ENCODE measurements at regions not wholly inside any gene's neighbourhood (a gene's known extent, or its start where the extent isn't known, plus 50 kb on each side); places are given as distances from the start of the nearest gene placed in this dataset.

DNA sequence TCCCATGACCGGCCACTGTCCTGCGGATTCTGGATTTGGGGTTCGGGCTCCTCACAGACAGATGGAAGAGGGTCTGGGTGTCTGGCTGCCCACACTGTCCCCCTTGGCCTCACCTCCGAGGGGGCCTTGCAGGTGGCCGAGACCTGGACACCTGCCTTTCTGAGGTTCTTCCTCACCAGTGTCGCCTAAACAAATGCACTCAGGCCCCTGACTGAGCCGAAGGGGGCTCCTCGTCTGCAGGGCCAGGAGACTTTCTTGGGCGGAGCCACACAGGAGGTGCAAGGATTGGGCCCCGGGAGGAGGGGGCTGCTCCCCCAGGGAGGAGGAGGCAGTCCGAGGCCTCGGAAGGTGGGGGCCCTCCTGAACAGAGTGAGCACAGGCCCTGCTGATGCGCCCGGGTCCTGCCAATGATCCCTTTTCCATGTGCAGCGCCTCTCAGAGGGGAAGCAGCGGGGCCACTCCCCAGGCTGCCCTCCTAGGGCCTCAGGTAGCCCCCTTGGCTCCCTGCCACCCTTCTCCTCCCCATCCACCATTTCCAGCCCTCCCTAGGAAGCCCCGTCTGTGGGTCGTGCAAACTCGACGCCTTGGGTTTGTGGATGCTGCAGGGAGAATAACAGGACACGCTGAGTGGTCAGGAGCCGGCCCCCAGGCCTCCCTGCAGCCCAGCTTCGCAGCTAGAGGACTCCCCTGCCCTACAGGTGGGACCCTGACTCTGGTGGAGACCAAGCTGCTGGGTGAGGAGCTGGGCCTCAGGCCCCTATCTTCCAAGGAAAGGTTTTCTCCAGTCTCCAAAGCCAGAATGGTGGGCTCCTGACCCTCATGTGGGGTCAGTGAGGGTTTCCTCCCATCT, 63.4 kb upstream of the ZNF469 start:
- no peak overlapping the region for H3K4me3 Mint-ChIP-seq
- ATAC-seq (no peak), DNase-seq (ENCODE audit: low spot score) (no peak)
- peaks cover 6% of the 10 kb centered on the region for H3K36me3 Mint-ChIP-seq
- H3K4me1 Mint-ChIP-seq = no peaks in the 10 kb centered on the region
- TF ChIP-seq KAT7 (CRISPR knock-in tag; IDR thresholded peaks at IDR 0.05; ENCODE audit: borderline replicate concordance) = no peak
- TF ChIP-seq ATF3 (CRISPR knock-in tag; conservative IDR thresholded peaks at IDR 0.05) = no peak
- TF ChIP-seq ESRRA (CRISPR knock-in tag; IDR thresholded peaks at IDR 0.05; ENCODE audit: borderline replicate concordance) = no peak
- TF ChIP-seq ZNF416 (CRISPR knock-in tag; IDR thresholded peaks at IDR 0.05) = no peak
- no peak for TF ChIP-seq ZNF263 (CRISPR knock-in tag; IDR thresholded peaks at IDR 0.05; ENCODE audit: low read depth)
- TF ChIP-seq, protein P1, sequence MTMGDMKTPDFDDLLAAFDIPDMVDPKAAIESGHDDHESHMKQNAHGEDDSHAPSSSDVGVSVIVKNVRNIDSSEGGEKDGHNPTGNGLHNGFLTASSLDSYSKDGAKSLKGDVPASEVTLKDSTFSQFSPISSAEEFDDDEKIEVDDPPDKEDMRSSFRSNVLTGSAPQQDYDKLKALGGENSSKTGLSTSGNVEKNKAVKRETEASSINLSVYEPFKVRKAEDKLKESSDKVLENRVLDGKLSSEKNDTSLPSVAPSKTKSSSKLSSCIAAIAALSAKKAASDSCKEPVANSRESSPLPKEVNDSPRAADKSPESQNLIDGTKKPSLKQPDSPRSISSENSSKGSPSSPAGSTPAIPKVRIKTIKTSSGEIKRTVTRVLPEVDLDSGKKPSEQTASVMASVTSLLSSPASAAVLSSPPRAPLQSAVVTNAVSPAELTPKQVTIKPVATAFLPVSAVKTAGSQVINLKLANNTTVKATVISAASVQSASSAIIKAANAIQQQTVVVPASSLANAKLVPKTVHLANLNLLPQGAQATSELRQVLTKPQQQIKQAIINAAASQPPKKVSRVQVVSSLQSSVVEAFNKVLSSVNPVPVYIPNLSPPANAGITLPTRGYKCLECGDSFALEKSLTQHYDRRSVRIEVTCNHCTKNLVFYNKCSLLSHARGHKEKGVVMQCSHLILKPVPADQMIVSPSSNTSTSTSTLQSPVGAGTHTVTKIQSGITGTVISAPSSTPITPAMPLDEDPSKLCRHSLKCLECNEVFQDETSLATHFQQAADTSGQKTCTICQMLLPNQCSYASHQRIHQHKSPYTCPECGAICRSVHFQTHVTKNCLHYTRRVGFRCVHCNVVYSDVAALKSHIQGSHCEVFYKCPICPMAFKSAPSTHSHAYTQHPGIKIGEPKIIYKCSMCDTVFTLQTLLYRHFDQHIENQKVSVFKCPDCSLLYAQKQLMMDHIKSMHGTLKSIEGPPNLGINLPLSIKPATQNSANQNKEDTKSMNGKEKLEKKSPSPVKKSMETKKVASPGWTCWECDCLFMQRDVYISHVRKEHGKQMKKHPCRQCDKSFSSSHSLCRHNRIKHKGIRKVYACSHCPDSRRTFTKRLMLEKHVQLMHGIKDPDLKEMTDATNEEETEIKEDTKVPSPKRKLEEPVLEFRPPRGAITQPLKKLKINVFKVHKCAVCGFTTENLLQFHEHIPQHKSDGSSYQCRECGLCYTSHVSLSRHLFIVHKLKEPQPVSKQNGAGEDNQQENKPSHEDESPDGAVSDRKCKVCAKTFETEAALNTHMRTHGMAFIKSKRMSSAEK (CRISPR knock-in tag; IDR thresholded peaks at IDR 0.05; ENCODE audit: borderline replicate concordance) = no peak
- no peak for TF ChIP-seq E2F4 (CRISPR knock-in tag; IDR thresholded peaks at IDR 0.05; ENCODE audit: borderline replicate concordance, low read depth)
- no peak for TF ChIP-seq NR2C2 (CRISPR knock-in tag; IDR thresholded peaks at IDR 0.05)
- no peak for TF ChIP-seq SMAD4 (CRISPR knock-in tag; IDR thresholded peaks at IDR 0.05)
- TF ChIP-seq, protein P2, sequence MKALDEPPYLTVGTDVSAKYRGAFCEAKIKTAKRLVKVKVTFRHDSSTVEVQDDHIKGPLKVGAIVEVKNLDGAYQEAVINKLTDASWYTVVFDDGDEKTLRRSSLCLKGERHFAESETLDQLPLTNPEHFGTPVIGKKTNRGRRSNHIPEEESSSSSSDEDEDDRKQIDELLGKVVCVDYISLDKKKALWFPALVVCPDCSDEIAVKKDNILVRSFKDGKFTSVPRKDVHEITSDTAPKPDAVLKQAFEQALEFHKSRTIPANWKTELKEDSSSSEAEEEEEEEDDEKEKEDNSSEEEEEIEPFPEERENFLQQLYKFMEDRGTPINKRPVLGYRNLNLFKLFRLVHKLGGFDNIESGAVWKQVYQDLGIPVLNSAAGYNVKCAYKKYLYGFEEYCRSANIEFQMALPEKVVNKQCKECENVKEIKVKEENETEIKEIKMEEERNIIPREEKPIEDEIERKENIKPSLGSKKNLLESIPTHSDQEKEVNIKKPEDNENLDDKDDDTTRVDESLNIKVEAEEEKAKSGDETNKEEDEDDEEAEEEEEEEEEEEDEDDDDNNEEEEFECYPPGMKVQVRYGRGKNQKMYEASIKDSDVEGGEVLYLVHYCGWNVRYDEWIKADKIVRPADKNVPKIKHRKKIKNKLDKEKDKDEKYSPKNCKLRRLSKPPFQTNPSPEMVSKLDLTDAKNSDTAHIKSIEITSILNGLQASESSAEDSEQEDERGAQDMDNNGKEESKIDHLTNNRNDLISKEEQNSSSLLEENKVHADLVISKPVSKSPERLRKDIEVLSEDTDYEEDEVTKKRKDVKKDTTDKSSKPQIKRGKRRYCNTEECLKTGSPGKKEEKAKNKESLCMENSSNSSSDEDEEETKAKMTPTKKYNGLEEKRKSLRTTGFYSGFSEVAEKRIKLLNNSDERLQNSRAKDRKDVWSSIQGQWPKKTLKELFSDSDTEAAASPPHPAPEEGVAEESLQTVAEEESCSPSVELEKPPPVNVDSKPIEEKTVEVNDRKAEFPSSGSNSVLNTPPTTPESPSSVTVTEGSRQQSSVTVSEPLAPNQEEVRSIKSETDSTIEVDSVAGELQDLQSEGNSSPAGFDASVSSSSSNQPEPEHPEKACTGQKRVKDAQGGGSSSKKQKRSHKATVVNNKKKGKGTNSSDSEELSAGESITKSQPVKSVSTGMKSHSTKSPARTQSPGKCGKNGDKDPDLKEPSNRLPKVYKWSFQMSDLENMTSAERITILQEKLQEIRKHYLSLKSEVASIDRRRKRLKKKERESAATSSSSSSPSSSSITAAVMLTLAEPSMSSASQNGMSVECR (CRISPR knock-in tag; IDR thresholded peaks at IDR 0.05; ENCODE audit: borderline replicate concordance) = no peak
- peaks cover 8% of the 10 kb centered on the region for H3K9me3 Mint-ChIP-seq
- no peak overlapping the region for H3K27ac Mint-ChIP-seq
- CTCF ChIA-PET = interaction anchor here (0.8 kb wide), 1 partner anchor 118 kb away, joined by 3 read pairs; no protein-coding TSS in a partner anchor
- H3K27me3 Mint-ChIP-seq (ENCODE audit: low read depth) = no peaks in the 10 kb centered on the region
- POLR2A ChIA-PET = no interaction called here

DNA sequence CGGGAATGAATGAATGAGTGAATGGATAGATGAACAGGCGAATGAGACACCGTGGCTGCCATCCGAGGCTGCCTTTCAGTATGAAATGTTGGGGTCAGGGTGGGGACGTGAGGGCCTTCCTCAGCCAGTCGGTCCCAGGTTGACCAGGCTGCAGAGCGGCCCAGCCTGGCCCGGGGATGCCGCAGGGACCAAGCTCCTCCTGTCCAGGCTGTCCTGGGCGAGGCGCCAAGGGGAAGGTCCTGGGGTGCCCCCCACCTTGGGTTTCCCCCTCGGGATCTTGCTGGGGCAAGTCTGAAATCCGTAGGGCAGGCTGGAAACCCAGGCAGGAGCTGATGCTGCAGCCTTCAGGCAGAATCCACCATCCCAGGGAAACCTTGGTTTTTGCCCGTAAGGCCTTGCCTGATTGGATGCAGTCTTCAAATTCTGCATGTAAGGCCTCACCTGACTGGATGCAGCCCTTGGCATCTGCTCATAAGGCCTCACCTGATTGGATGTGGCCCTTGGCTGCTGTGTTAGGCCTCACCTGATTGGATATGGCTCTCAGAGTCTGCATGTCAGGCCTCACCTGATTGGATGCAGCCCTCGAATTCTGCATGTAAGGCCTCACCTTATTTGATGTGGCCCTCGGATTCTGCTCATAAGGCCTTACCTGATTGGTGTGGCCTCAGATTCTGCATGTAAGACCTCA, 61.7 kb upstream of the ZNF469 start:
- ChIA-PET POLR2A (no interaction called here), CTCF (no interaction called here)
- H3K27ac Mint-ChIP-seq = no peak overlapping the region
- H3K9me3 Mint-ChIP-seq = peaks cover 8% of the 10 kb centered on the region
- no peaks in the 10 kb centered on the region for H3K27me3 Mint-ChIP-seq (ENCODE audit: low read depth)
- H3K4me1 Mint-ChIP-seq = no peaks in the 10 kb centered on the region
- ATAC-seq (no peak), DNase-seq (ENCODE audit: low spot score) (no peak)
- H3K36me3 Mint-ChIP-seq = peaks cover 6% of the 10 kb centered on the region
- no peak overlapping the region for H3K4me3 Mint-ChIP-seq
- TF ChIP-seq GTF2I (CRISPR knock-in tag; conservative IDR thresholded peaks at IDR 0.05) (no peak), JAZF1 (CRISPR knock-in tag; IDR thresholded peaks at IDR 0.05) (no peak), FOXK1 (CRISPR knock-in tag; IDR thresholded peaks at IDR 0.05) (no peak), ERG (CRISPR knock-in tag; IDR thresholded peaks at IDR 0.05) (no peak), ATF3 (CRISPR knock-in tag; conservative IDR thresholded peaks at IDR 0.05) (no peak), TEAD1 (CRISPR knock-in tag; IDR thresholded peaks at IDR 0.05) (no peak), FOXP1 (CRISPR knock-in tag; IDR thresholded peaks at IDR 0.05; ENCODE audit: borderline replicate concordance) (no peak), ZNF121 (CRISPR knock-in tag; IDR thresholded peaks at IDR 0.05) (no peak), STAT6 (CRISPR knock-in tag; conservative IDR thresholded peaks at IDR 0.05; ENCODE audit: low read depth) (no peak)

All from WTC11 (cell line).